ENCODE measurements at regions not wholly inside any gene's neighbourhood (a gene's known extent, or its start where the extent isn't known, plus 50 kb on each side); places are given as distances from the start of the nearest gene placed in this dataset.

DNA sequence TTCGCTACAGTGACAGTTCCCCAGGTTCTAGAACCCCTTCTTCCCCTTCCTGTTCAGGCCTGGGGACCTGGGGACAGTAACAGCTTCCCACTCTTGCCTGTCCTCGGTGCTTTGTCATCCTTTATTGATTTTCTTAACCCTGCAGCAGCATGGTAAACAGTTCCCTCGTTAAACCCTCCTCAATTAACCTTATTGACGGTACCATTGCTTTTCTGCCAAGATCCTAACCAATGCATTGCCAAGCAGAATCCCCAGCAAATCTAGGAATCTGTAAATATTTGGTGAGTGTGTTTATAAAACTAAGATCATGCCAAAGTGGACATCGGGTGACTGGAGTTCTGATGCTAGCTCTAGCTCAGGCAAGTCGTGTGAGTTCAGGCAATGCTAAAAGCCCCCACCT lies 99.6 kb upstream of the KAZN start:
- TF ChIP-seq, protein P1, sequence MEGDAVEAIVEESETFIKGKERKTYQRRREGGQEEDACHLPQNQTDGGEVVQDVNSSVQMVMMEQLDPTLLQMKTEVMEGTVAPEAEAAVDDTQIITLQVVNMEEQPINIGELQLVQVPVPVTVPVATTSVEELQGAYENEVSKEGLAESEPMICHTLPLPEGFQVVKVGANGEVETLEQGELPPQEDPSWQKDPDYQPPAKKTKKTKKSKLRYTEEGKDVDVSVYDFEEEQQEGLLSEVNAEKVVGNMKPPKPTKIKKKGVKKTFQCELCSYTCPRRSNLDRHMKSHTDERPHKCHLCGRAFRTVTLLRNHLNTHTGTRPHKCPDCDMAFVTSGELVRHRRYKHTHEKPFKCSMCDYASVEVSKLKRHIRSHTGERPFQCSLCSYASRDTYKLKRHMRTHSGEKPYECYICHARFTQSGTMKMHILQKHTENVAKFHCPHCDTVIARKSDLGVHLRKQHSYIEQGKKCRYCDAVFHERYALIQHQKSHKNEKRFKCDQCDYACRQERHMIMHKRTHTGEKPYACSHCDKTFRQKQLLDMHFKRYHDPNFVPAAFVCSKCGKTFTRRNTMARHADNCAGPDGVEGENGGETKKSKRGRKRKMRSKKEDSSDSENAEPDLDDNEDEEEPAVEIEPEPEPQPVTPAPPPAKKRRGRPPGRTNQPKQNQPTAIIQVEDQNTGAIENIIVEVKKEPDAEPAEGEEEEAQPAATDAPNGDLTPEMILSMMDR (IDR thresholded peaks at IDR 0.05; ENCODE audit: low read depth, low read length), result no peak
- in situ Hi-C loops (cut with HindIII; ENCODE audit: low sequenced_read_pairs), result no loop called here

DNA sequence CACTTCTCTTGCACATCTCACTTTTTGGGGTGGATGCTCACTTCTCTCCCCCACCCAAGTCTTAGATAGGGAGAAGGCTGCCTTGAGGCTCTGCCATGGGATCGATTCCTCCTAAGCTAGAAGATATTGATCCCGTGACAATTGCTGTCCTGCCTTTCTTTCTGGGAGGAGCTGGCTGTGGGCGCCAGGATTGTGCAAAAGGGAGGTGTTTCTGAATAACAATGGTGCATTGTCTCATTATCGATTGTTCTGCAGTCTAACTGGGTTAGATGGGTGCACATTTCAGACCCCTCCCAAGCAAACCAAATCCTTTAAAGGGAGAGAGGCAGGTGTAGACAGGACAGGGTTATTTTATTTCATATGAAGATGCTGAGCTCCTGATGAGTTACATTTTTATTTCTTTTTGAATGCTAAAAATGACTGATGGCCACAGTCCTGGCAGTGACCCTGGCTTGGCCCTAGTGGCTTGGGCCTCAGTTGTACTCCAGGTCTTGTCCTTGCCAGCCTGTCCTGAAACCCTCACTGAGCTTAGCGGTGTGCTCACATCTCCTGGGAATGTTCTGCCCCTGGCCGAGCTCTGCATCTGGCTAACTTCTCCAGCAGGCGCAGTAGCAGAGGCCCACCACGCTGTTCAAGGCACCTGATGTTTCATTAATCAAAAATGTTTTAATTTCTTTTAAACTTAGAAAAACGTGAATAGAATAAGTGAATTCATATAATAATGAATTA lies 99.0 kb upstream of the KAZN start:
- in situ Hi-C loops (cut with HindIII; ENCODE audit: low sequenced_read_pairs), result no loop called here
- no peak overlapping the region for H3K4me3 ChIP-seq (ENCODE audit: low read depth, low read length)
- no peak for DNase-seq (ENCODE audit: low read depth, low spot score)
- TF ChIP-seq, protein P1 (IDR thresholded peaks at IDR 0.05; ENCODE audit: low read depth, low read length), result no peak

More for the DNA sequence above, 99.6 kb upstream of the KAZN start:
- DNase-seq (ENCODE audit: low read depth, low spot score), result no peak
- H3K4me3 ChIP-seq (ENCODE audit: low read depth, low read length), result no peak overlapping the region

DNA sequence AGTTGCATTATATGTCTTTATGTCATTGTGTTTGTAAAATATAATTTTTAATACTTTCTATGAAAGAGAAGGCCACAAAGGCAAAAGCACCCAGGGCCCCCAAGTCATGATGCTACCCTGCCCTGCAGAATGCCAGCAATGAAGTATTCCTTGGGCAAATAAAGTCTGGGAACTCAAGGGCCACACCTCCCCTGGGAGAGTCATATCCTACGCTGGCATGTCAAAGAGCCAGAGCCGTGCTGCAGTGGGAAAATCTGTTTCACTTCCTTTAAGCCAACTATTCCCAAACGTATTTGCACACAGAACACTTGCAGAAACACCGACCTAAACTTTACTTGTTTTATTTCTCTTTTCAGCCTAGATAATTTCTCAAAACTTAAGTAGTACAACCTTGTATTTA lies 98.4 kb upstream of the KAZN start:
- DNase-seq (ENCODE audit: low read depth, low spot score), result no peak
- in situ Hi-C loops (cut with HindIII; ENCODE audit: low sequenced_read_pairs), result no loop called here
- TF ChIP-seq, protein P1 (IDR thresholded peaks at IDR 0.05; ENCODE audit: low read depth, low read length), result no peak
- H3K4me3 ChIP-seq (ENCODE audit: low read depth, low read length), result no peak overlapping the region

DNA sequence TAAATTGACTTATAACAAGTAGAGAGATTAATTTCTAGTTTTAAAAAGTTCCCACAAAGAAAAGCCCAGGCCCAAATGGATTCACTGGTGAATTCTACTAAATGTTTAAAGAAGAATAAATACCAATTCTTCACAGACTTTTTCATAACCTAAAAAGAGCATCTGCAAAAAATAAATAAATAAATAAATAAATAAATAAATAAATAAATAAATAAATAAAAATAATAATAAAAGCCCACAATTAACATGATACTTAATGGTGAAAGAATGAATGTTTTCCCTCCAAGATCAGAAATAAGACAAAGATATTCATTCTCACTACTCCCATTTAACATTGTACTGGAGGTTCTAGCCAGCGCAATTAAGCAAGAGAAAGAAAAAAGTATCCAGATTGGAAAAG lies 97.6 kb upstream of the KAZN start:
- TF ChIP-seq, protein P1 (IDR thresholded peaks at IDR 0.05; ENCODE audit: low read depth, low read length), result no peak
- DNase-seq (ENCODE audit: low read depth, low spot score), result no peak
- in situ Hi-C loops (cut with HindIII; ENCODE audit: low sequenced_read_pairs), result no loop called here
- no peak overlapping the region for H3K4me3 ChIP-seq (ENCODE audit: low read depth, low read length)

DNA sequence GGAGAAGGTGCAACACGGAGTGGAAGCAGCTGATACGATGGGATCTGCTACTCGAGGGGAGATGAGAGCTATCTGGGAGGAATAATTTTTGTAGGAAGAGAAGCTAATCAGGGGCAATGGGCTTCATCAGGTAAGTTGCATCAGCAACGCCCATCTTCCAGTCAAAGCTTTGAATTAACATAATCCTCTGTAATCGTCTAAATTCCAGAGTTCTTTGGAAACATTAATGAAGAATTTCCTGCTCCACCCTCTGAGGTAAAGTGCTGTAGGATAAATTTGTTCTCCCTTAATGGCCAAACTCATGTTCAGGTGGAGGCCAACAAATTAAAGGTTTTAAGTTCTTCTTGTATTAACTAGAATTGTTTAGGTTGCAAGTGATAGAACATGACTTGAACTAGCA lies 94.0 kb upstream of the KAZN start:
- DNase-seq (ENCODE audit: low read depth, low spot score), result no peak
- no peak overlapping the region for H3K4me3 ChIP-seq (ENCODE audit: low read depth, low read length)
- in situ Hi-C loops (cut with HindIII; ENCODE audit: low sequenced_read_pairs), result no loop called here
- TF ChIP-seq, protein P1 (IDR thresholded peaks at IDR 0.05; ENCODE audit: low read depth, low read length), result no peak

DNA sequence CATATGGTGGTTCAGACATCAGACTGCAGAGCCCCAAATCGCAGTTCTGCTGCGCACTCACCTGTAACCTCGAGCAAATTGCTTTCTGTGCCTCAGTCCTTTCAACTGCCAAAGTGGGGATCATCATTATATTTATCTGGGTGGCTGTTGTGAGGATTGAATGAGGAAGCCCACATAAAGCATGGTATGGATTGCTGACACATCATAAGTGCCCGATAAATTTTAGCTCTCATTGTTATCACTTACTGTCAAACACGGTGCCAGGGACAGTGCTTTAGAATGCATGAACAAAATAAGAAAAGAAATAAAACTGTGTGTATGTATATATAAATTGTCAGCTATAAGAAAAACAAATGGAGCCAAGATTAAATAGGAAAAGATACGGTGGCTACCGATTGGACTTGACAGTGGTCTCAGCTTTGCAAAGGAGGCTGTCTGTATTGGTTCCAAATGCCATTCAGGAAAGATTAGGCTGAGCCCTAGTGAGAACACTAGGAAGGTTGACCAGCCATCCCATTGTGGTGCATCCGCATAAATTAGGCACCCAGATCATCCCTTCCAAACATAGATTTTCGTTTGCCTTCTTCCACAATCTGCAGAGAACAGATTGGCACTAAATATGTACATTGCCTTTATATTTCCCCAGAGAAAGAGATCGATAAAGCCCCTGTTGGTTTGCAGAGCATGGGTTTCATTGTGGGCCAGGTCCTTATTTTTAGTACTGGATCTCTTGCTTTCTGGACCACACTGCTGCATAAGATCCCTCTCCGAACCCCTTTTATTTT lies 91.8 kb upstream of the KAZN start:
- no peak for DNase-seq (ENCODE audit: low read depth, low spot score)
- TF ChIP-seq, protein P1 (IDR thresholded peaks at IDR 0.05; ENCODE audit: low read depth, low read length), result no peak
- in situ Hi-C loops (cut with HindIII; ENCODE audit: low sequenced_read_pairs), result no loop called here
- no peak overlapping the region for H3K4me3 ChIP-seq (ENCODE audit: low read depth, low read length)

Measured in astrocyte of the spinal cord (primary cell).